ENCODE measurements at regions not wholly inside any gene's neighbourhood (a gene's known extent, or its start where the extent isn't known, plus 50 kb on each side); places are given as distances from the start of the nearest gene placed in this dataset.

GRCh38 chr7:37550426-37550825, 101.8 kb upstream of the ELMO1 start:
- Histone ChIP-seq H3K27me3 (ENCODE audit: control insufficient read depth in 2 of 2, insufficient read depth in 2 of 2, low read length in 2 of 2) (no peaks in the 10 kb centered on the region), H4K20me1 (ENCODE audit: insufficient read depth, low read length) (no peaks in the 10 kb centered on the region), H3K79me2 (ENCODE audit: insufficient read depth, low read length) (no peaks in the 10 kb centered on the region), H2AFZ (ENCODE audit: insufficient read depth, low read depth, low read length, poor library complexity, severe bottlenecking) (no peak overlapping the region), H3K4me2 (replicated peaks; ENCODE audit: extremely low read depth, low read length, poor library complexity, severe bottlenecking) (no peak overlapping the region), H3K4me1 (ENCODE audit: control insufficient read depth in 1 of 2, insufficient read depth in 2 of 2, low read length in 2 of 2) (no peaks in the 10 kb centered on the region), H3K9me3 (replicated peaks in 1 of 2; ENCODE audit: control insufficient read depth in 1 of 2, insufficient read depth in 1 of 2, low read length in 2 of 2) (peaks cover 0 to 5% of the 10 kb centered on the region in 2 donors), H3K36me3 (replicated peaks in 1 of 2; ENCODE audit: control insufficient read depth in 1 of 2, insufficient read depth in 2 of 2, low read length in 2 of 2) (no peaks in the 10 kb centered on the region), H3K9ac (ENCODE audit: insufficient read depth, low read length, poor library complexity, severe bottlenecking) (no peak overlapping the region), H3K4me3 (replicated peaks in 1 of 3; ENCODE audit: low read depth in 2 of 3, low read length in 3 of 3) (no peak overlapping the region), H3K27ac (ENCODE audit: low read depth in 1 of 2, low read length in 2 of 2) (no peak overlapping the region)
- Mint-ChIP-seq H3K9me3 (peaks cover 0 to 9% (median 2%) of the 10 kb centered on the region in 7 donors), H3K4me1 (peaks cover 6% of the 10 kb centered on the region), H3K27ac (no peak overlapping the region), H3K4me3 (no peak overlapping the region), H3K36me3 (no peaks in the 10 kb centered on the region), H3K27me3 (ENCODE audit: low read depth in 3 of 3) (peaks cover 1 to 9% (median 1%) of the 10 kb centered on the region in 3 donors)
- DNase-seq: no peak
- WGBS (ENCODE audit: insufficient coverage): 20% methylated on average over 1 of the region's 3 CpGs
- TF ChIP-seq CTCF (IDR thresholded peaks at IDR 0.05): no peak
- intact Hi-C loops (cut with micrococcal nuclease): no loop called here

- H3K36me3 ChIP-seq (replicated peaks in 1 of 2; ENCODE audit: control insufficient read depth in 1 of 2, insufficient read depth in 2 of 2, low read length in 2 of 2): no peaks in the 10 kb centered on the region
- H4K20me1 ChIP-seq (ENCODE audit: insufficient read depth, low read length): no peaks in the 10 kb centered on the region
- no peaks in the 10 kb centered on the region for H3K27me3 ChIP-seq (ENCODE audit: control insufficient read depth in 2 of 2, insufficient read depth in 2 of 2, low read length in 2 of 2)
- no peak overlapping the region for H2AFZ ChIP-seq (ENCODE audit: insufficient read depth, low read depth, low read length, poor library complexity, severe bottlenecking)
- Mint-ChIP-seq H3K36me3 (no peaks in the 10 kb centered on the region), H3K9me3 (peaks cover 0 to 12% (median 5%) of the 10 kb centered on the region in 7 donors), H3K27ac (no peak overlapping the region), H3K27me3 (ENCODE audit: low read depth in 3 of 3) (peaks cover 1 to 9% (median 1%) of the 10 kb centered on the region in 3 donors), H3K4me3 (no peak overlapping the region), H3K4me1 (peaks cover 6% of the 10 kb centered on the region)
- 88% methylated on average over 2 of the region's 2 CpGs for WGBS (ENCODE audit: insufficient coverage)
- intact Hi-C loops (cut with micrococcal nuclease): no loop called here
- no peak overlapping the region for H3K27ac ChIP-seq (ENCODE audit: low read depth in 1 of 2, low read length in 2 of 2)
- no peak for TF ChIP-seq CTCF (IDR thresholded peaks at IDR 0.05)
- H3K9ac ChIP-seq (ENCODE audit: insufficient read depth, low read length, poor library complexity, severe bottlenecking): no peak overlapping the region
- no peaks in the 10 kb centered on the region for H3K79me2 ChIP-seq (ENCODE audit: insufficient read depth, low read length)
- no peaks in the 10 kb centered on the region for H3K4me1 ChIP-seq (ENCODE audit: control insufficient read depth in 1 of 2, insufficient read depth in 2 of 2, low read length in 2 of 2)
- no peak overlapping the region for H3K4me2 ChIP-seq (replicated peaks; ENCODE audit: extremely low read depth, low read length, poor library complexity, severe bottlenecking)
- no peak overlapping the region for H3K4me3 ChIP-seq (replicated peaks in 1 of 3; ENCODE audit: low read depth in 2 of 3, low read length in 3 of 3)
- peaks cover 0 to 7% of the 10 kb centered on the region in 2 donors for H3K9me3 ChIP-seq (replicated peaks in 1 of 2; ENCODE audit: control insufficient read depth in 1 of 2, insufficient read depth in 1 of 2, low read length in 2 of 2)
- no peak for DNase-seq
Observed at GRCh38 chr7:37550872-37551271, 102.2 kb upstream of the ELMO1 start.
